AG09319 (cell line): ENCODE measurements at regions not wholly inside any gene's neighbourhood (a gene's known extent, or its start where the extent isn't known, plus 50 kb on each side); places are given as distances from the start of the nearest gene placed in this dataset.

ENCODE experiments used
- DNase-seq: peaks from one replicate; pipeline ENCODE4 v3.0.0-alpha.2; 2010; ENCODE audit warnings: low read depth; ENCODE audit errors: extremely low read depth
- TF ChIP-seq, protein P1 (sequence below): IDR thresholded peaks from 2 replicates; pipeline ENCODE4 v1.5.1; 2011; ENCODE audit warnings: low read depth, mild to moderate bottlenecking, inconsistent platforms, low read length, moderate library complexity

GRCh38 chr1:99131546-99131945 is 126.9 kb upstream of the PLPPR5 start:
- TF ChIP-seq, protein P1, sequence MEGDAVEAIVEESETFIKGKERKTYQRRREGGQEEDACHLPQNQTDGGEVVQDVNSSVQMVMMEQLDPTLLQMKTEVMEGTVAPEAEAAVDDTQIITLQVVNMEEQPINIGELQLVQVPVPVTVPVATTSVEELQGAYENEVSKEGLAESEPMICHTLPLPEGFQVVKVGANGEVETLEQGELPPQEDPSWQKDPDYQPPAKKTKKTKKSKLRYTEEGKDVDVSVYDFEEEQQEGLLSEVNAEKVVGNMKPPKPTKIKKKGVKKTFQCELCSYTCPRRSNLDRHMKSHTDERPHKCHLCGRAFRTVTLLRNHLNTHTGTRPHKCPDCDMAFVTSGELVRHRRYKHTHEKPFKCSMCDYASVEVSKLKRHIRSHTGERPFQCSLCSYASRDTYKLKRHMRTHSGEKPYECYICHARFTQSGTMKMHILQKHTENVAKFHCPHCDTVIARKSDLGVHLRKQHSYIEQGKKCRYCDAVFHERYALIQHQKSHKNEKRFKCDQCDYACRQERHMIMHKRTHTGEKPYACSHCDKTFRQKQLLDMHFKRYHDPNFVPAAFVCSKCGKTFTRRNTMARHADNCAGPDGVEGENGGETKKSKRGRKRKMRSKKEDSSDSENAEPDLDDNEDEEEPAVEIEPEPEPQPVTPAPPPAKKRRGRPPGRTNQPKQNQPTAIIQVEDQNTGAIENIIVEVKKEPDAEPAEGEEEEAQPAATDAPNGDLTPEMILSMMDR = no peak
- no peak for DNase-seq

- no peak for DNase-seq
- TF ChIP-seq, protein P1 = no peak
Measured at GRCh38 chr1:99133756-99134500, 129.3 kb upstream of the PLPPR5 start.

GRCh38 chr1:99137554-99138206 is 126.6 kb upstream of the PLPPR4 start:
- no peak for DNase-seq
- TF ChIP-seq, protein P1 = no peak

- no peak for DNase-seq
Measured at GRCh38 chr1:99139876-99140275, 124.4 kb upstream of the PLPPR4 start.

GRCh38 chr1:99146129-99146848 is 118.0 kb upstream of the PLPPR4 start:
- TF ChIP-seq, protein P1 = no peak
- DNase-seq = no peak

More at GRCh38 chr1:99139876-99140275, 124.4 kb upstream of the PLPPR4 start:
- TF ChIP-seq, protein P1 = no peak

GRCh38 chr1:99149952-99150351 is 114.3 kb upstream of the PLPPR4 start:
- no peak for DNase-seq
- TF ChIP-seq, protein P1 = no peak

DNA sequence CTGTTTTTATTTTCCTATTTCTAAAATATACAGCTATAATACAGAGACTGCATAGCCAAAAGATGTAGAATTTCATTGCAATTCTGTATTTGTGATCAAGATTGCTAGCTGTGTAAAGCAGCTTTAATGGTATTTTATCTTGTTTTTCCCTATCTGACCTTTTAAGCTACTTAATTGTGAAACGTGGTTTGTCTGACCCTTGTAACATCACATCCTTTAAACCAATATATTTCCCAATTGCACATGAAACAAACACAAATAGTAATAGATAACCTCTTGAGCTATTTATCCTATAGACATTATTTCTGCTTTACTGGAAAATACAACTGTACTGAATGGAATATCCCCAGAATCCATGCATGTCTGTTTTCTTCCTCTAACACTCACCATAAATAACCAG is 112.2 kb upstream of the PLPPR4 start:
- no peak for DNase-seq
- TF ChIP-seq, protein P1 = no peak
